HUDEP-2 (cell line): ENCODE measurements at regions not wholly inside any gene's neighbourhood (a gene's known extent, or its start where the extent isn't known, plus 50 kb on each side); places are given as distances from the start of the nearest gene placed in this dataset.

ENCODE experiments used
- DNase-seq, 76 experiments: peaks; one replicate each; lab custom pipeline; 2025; ENCODE audit not compliant: unreplicated experiment in 76 of 76; lab: John Stamatoyannopoulos, UW

GRCh38 chr1:60988891-60989290, 93.5 kb upstream of the NFIA start:
- DNase-seq: no peak

- no peak for DNase-seq
Observed at GRCh38 chr1:60987904-60988303, 94.5 kb upstream of the NFIA start.

- DNase-seq: peak in 2 of 76 experiments; percentile 4 to 12
Observed at GRCh38 chr1:60984062-60984799, 98.1 kb upstream of the NFIA start.

GRCh38 chr1:60983701-60984061, 98.7 kb upstream of the NFIA start:
- DNase-seq: no peak

- no peak for DNase-seq
Observed at GRCh38 chr1:60982539-60982938, 99.8 kb upstream of the NFIA start.

- no peak for DNase-seq
Observed at GRCh38 chr1:60981357-60981756, 101.0 kb upstream of the NFIA start.

- DNase-seq: peak in 42 of 76 experiments; percentile 5 to 60 (median 30)
Observed at GRCh38 chr1:60978421-60979357, 103.7 kb upstream of the NFIA start.

- no peak for DNase-seq
Observed at GRCh38 chr1:60977661-60978060, 104.7 kb upstream of the NFIA start.

GRCh38 chr1:60974524-60975372, 107.6 kb upstream of the NFIA start:
- DNase-seq: no peak

GRCh38 chr1:60973668-60974067, 108.7 kb upstream of the NFIA start:
- DNase-seq: peak in 1 of 76 experiments; percentile 32

GRCh38 chr1:60972841-60973364, 109.5 kb upstream of the NFIA start:
- peak in 45 of 76 experiments; percentile 10 to 78 (median 45) for DNase-seq

GRCh38 chr1:60971330-60971729, 111.0 kb upstream of the NFIA start:
- no peak for DNase-seq

GRCh38 chr1:60969971-60970509, 112.3 kb upstream of the NFIA start:
- DNase-seq: peak in 8 of 76 experiments; percentile 4 to 41 (median 20)

- DNase-seq: no peak
Observed at GRCh38 chr1:60965280-60965854, 117.0 kb upstream of the NFIA start.

GRCh38 chr1:60963167-60963940, 119.0 kb upstream of the NFIA start:
- DNase-seq: no peak

- DNase-seq: peak in 40 of 76 experiments; percentile 4 to 66 (median 26)
Observed at GRCh38 chr1:60960891-60961461, 121.4 kb upstream of the NFIA start.

- no peak for DNase-seq
Observed at GRCh38 chr1:60959701-60960100, 122.7 kb upstream of the NFIA start.

GRCh38 chr1:60958001-60958400, 124.4 kb upstream of the NFIA start:
- no peak for DNase-seq

- DNase-seq: no peak
Observed at GRCh38 chr1:60956520-60956919, 125.8 kb upstream of the NFIA start.
